CD4-positive, alpha-beta T cell treated with Interleukin-6 at 100 ng/mL for 8 hours (primary cell): ENCODE measurements at regions not wholly inside any gene's neighbourhood (a gene's known extent, or its start where the extent isn't known, plus 50 kb on each side); places are given as distances from the start of the nearest gene placed in this dataset.

Experiments used
- DNase-seq: peaks from one replicate; pipeline ENCODE4 v3.0.0-alpha.2; 2020; ENCODE audit warnings: mixed read lengths, low spot score

DNA sequence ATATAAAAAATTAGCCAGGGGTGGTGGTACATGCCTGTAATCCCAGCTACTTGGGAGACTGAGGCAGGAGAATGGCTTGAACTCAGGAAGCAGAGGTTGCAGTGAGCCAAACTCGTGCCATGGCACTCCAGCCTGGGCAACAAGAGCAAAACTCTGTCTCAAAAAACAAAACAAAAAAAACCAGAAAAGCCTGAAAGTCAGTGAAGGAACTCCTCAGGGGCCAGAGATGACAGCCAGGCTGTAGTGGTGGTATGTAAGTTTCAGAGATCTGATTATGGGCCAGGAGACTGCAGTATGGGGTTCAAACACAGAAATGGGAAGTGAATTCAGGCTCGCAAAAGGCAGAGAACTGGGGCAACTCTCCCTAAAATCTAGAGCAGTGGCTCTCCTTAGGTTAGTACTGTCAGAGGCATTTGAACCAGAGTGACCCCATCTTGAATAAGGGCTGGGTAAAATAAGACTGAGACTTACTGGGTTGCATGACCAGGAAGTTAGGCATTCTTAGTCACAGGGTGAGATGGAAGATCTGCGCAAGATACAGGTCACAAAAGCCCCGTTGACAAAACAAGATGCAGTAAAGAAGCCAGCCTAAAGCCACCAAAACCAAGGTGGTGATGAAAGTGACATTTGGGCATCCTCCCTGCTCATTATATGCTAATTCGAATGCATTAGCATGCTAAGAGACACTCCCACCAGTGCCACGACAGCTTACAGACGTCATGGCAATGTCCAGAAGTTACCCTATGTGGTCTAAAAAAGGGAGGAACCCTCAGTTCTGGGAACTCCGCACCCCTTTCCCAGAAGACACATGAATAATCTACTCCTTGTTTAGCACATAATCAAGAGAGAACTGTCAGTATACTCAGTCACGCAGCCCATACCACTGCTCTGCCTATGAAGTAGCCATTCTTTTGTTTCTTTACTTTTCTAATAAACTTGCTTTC is 120.2 kb upstream of the XYLT1 start:
- DNase-seq = peak; percentile 31

DNA sequence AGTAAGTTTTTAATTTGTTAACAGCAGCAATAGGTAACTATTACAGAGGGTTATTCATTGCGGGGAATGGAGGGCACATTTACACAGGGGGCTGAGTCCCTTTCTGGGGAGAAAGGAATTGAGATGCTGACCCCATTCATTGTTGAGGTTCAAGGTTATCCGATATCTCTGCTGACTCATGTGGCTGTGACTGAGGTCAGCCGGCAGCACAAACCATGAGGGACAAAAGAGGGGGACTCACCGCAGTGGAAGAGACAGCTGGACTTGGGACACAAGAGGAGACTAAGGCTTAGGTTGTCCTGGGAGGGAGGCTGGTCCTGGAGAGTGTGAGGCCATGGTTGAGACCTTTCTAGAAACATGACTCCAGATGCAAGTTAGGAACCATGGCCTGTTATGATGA is 119.1 kb upstream of the XYLT1 start:
- DNase-seq = no peak

DNA sequence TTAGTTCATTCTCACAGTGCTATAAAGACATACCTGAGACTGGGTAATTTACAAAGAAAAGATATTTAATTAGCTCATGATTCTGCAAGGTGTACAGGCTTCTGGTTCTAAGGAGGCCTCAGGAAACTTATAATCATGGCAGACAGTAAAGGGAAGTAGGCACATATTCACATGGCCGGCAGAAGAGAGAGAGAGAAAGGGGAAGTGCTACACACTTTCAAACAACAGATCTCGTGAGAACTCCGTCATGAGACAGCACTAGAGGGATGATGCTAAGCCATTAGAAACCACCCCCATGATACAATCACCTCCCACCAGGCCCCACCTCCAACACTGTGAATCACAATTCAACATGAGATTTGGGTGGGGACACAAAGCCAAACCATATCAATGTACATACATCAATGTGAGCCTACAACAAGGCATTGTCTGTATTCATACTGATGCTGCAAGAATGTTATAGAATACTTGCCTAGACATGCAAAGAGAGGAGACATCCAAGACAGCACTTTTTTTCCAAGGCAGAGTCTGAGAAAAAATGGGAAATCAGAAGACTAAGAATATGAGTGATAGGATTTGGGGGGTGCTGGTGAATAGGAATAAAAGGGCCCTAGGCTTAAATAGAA is 114.8 kb upstream of the XYLT1 start:
- no peak for DNase-seq

DNA sequence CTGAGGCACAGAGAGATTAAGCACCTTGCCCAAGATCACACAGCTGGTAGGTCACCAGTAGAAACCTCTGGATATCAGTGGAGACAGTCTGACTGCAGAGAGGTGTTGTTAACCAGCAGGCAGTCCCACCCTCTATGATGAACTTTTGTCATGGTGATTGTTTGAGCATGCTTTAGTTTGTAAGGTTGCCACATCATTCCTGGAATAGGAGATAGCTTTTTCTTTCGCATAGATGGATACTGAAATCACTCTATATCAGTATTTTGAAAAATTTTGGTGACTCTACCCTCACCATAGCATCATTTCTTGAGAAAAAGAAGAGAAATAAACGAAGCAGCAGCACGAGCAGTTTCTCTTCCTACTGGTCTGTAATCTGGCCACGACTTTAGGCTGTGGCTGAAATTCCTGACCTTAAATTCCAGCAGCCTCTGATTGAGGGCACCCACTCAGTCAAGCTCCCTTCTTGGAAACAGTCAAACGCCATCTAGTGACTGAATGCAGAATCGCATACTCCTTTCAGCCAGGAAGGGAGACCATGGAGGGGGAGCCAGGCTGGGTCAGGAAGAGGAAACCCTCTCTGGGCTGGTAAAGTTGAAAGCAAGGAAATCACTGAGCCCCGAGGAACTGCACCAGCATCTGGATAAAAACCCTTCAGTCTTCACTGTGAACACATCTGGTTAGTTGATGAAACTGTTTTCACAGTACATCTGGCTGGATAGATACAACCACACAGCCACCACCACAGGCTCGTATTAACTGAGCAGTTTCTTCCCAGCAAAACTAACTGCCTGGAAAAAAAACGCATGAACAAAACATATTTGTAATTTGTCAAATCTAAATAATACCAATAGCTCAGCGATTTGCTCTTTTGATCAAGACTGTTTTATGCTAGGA is 108.5 kb upstream of the XYLT1 start:
- peak; percentile 57 for DNase-seq

DNA sequence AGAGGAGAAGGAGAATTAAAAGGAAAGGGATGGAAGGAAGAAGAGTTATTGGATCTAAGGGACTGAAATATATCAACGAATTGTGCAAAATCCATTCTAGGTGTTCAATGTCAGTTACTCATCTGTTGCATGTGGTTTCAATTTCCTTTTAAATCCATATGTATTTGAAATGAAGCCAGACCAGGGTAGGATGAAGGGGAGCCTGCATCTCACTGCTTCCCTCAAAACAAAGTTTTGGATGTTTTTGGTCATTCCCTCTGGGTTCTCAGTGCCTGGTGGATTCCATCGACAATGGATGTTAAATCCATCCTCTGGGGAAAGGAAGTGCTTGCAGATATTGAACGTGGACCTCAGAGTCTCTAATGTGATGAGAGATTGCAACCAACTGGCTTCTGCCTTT is 103.5 kb upstream of the XYLT1 start:
- DNase-seq = no peak

DNA sequence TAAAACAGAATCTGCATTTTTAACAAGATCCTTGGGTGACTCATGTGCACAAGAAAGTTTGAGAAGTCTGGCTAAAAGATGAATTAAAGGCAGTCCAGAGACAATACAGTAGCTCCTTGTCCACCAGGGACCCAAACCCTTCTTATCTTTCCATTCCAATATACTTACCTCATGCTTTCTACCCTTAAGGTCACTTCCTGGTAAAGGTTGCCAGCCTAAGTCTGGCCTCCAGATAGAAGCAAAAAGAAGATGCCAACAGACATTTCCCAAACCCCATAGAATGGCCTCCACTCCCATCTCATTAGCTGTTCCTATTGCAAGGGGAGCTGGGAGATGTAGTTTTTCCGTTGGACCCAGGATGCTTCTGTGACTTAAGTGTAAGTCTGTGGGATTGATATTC is 101.4 kb upstream of the XYLT1 start:
- no peak for DNase-seq

DNA sequence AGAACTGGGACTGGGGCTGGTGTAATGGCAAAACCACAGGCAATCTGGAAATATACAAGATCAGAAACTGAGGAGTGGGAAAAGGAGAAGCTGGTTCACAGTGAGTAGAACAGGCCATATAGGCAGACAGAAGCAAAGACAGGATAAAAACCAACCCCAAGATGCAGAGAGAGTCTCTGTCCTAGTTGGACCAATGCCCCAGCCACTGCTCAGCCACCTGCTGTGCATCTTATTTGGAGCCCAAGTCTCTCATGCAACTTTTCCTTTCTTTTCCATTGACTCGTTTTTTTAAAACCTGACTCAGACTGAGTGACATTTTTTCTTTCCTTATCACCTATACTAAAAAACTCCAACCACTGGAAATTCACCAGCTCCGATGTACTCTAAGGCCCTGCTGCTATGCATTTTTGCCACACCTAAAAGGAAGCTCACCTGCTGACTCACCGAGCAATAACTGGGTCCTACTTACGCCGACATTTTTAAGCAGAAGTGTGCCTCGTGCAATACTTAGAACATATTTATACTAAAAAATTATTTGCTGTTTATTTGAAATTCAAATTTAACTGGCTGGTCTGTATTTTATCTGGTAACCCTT is 100.8 kb upstream of the XYLT1 start:
- no peak for DNase-seq

DNA sequence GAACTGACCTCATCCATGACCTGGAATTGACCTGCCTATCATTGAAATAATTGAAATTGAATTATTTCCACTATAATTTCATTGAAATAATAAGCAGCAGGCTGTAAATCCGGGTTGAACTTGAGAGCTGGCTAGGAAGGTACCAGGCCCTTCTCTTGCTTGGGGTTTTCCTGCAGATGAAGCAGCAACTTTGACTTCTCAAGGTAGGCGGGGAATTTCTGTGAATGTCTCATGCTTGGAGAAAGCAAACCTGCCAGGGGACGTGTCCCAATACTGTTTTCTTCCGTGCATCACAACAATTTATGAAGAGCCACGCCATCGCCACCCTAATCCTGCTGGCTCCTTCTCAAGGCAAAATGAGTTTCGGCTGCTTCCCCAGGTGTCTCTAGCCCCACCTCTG is 97.5 kb upstream of the XYLT1 start:
- DNase-seq = no peak

DNA sequence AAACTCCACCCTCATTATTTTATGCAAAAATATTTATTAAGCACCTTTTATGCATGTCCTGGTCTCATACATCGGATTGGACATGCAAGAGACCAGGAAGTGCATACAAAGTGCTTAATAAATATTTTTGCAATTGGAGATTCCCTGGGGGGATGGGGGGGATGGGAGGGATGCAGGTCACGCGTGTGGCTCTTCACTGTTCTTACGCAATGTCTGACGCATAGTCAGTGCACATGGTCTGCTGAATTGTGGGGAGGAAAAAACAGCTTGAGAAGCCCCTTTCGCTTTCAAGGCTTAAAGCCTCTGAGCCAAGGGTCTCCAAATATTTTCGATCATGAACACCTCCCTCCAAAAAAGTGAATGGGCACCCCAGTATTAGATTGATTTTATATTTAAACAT is 96.7 kb upstream of the XYLT1 start:
- no peak for DNase-seq

DNA sequence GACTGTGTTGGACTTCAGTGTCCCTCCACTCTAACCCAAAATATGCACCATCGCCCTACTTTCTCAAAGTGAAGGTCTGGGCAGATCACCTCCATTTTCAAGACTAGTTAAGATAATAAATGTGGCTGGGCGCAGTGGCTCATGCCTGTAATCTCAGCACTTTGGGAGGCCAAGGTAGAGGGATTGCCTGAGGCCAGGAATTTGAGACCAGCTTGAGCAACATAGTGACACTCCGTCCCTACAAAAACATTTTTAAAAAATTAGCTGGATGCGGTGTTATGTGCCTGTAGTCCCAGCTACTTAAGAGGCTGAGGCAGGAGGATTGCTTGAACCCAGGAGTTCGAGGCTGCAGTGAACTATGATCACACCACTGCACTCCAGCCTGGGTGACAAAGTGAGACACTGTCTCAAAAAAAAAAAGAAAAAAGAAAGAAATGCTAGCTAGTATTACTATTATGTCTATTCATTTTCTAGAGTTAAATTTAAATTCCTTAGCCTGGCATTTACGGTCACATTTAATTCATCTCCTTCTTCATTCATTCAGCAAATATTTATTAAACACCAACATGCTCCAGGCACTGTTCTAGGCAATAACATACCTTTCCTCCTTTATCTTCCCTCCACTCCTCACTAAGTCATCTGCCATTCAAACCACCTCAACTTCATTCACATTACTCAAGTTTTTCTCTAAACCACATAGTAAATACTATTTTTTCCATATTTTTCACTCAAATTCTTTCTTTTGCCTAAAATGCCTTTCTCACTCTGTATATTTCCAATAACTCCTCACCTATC is 96.1 kb upstream of the XYLT1 start:
- DNase-seq = no peak

DNA sequence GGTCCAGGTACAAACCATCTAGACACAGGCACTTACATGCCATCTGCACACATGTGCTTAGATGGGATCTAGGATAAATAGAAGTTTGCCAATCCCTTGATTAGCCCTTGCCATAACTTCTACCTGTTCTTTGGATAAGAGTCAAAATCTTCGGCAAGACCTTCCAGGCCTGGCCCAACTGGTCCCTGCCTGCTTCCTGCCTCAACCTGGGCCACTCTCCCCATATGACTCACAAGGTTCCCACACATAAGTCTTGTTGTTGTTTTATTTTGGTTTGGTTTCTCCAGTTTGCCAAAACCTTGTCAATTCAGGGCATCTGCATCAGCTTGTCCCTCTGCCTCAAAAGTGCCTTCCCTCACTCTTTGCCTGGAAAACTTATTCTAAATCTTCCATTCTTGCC is 95.3 kb upstream of the XYLT1 start:
- no peak for DNase-seq

DNA sequence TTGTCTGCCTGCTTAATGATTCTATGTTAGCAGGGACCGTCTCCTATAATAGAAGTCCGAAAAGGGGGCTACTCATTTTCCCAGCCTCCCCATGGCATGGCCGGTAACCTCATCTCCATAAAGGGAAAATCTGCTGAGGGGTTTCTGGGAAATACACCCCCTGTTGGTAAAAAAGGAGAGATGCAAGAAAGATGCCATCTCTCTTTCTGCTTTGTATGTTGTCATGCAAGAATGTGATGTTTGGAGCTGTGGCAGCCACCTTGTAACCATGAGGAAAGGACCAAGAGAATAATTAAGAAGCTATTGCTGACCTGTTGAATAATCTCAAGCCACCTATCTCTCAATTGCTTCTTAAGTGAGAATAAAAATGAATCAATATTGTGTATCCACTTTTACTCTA is 94.8 kb upstream of the XYLT1 start:
- no peak for DNase-seq

DNA sequence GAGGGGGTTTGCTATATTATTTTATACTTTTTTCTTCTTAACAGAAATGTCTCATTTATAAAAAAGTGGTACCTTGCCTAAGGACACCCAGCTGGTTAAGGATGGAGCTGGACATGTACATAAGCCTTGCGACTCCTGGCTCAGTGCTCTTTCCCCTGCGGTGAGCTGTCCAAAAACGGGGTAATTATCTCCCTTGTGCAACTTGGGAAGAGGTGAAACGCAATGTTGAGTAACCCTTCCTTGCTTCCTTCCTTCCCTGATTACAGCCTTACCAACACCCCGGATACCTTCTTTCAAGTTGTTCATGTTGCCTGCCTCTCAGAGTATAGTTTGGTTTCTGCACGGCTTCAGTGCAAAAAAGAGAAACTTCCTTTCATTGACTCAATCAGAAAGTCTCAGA is 94.1 kb upstream of the XYLT1 start:
- no peak for DNase-seq

DNA sequence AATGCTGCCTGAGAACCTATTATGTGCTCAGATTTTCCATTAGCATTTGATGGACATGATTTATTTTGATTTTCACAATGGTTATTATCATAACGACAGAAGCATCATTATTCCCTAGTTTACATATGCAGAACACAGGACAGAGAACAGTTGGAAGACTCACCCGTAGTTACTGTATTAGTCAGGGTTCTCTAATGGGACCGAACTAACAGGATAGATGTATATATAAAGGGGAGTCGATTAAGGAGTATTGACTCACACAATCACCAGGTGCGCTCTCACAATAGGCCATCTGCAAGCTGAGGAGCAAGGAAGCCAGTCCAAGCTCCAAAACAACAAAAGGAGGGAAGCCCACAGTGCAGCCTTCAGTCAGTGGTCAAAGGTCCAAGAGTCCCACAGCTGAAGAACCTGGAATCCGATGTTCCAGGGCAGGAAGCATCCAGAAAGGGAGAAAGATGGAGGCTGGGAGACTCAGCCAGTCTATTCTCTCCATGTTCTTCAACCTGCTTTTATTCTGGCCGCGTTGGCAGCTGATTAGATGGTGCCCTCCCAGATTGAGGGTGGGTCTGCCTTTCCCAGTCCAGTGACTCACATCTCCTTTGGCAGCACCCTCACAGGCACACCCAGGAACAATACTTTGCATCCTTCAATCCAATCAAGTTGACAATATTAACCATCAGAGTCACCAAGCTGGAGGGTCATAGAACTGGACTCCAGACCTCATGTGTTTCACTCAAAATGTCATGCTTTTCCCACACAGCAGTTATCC is 92.7 kb upstream of the XYLT1 start:
- DNase-seq = no peak

DNA sequence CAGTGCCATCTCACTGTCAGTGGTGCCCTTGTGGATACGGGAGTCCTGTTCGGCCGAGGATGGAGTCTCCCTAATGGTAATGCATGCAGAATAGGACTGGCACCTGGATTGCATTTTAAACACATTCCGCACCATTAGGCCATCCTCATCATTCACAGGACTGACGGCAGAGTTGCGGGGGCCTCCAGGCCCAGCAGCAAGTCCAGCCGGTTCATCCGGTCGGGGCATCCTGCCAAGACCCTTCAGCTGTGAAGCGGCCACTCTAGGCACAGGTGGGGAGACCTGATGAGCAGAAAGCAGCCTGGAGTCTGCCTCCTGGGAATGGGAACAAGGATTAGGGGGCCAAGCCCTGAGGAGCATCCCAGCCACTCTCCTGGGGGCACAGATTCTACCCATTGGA is 90.3 kb upstream of the XYLT1 start:
- no peak for DNase-seq

DNA sequence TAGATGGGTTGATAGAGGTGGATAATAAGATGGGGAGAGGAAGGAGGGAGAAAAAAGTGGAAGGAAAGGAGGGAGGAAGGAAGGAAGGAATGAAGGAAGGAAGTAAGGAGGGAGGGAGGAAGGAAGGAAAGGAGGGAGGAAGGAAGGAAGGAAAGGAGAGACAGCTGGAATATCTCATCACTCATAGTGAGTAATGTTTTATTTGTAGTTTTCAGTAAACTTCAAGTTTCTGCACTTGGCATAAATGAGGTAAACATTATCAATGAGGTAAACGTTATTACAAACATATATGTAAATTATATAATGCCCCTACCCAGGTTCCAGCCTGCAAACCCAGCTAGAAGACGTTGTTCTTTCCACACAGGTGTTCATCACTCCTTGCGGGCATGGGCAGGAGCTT is 89.8 kb upstream of the XYLT1 start:
- DNase-seq = no peak

DNA sequence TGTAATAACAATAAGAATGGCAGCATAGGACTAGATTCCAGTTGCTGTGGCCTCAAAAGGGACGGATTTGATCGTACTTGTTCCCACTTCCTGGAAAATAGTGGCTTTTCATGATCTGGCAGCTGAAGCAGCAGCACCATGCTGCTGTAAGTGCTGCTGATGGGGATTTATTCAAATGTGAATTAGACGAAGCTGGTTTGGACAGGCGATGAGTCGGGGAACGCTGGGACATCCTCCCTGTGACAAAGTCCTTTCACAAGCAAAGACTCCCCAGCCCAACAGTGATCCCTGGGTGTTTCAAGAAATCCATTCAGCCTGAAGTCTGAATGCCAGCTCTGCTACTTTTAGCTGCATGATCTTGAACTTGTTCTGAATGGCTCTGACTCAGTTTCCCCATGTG is 88.6 kb upstream of the XYLT1 start:
- DNase-seq = no peak

DNA sequence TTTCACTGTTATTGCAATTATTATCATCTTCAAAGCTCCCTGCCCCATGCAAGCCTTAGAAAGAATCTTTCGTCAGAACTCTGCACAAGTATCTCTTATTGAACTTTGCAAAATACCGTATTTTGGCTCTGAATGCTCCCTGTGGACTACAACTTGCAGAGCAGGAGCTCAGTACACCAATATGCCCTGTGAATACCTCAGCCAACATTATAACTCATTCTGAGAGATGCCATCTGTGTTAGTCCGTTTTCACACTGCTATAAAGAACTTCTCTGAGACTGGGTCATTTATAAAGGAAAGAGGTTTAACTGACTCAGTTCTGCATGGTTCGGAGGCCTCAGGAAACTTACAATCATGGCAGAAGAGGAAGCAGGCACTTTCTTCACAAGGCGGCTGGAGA is 87.2 kb upstream of the XYLT1 start:
- no peak for DNase-seq

DNA sequence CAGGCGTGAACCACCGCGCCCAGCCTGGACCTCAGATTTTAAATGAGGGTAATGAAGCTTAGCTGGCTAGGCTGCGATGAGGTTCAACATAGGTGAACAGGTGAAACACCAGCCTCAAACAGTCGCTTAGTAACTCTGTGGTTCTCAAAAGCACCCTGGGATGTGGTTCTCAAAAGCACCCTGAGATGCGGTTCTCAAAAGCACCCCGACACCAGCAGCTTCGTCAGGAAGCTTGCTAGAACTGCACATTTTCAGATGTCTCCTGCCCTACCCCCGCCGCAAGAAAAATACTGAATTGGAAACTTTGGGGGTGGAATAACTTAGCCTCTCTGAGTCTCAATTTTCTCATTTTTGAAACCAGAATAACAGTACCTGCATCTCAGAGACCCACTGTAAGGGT is 86.7 kb upstream of the XYLT1 start:
- DNase-seq = no peak

DNA sequence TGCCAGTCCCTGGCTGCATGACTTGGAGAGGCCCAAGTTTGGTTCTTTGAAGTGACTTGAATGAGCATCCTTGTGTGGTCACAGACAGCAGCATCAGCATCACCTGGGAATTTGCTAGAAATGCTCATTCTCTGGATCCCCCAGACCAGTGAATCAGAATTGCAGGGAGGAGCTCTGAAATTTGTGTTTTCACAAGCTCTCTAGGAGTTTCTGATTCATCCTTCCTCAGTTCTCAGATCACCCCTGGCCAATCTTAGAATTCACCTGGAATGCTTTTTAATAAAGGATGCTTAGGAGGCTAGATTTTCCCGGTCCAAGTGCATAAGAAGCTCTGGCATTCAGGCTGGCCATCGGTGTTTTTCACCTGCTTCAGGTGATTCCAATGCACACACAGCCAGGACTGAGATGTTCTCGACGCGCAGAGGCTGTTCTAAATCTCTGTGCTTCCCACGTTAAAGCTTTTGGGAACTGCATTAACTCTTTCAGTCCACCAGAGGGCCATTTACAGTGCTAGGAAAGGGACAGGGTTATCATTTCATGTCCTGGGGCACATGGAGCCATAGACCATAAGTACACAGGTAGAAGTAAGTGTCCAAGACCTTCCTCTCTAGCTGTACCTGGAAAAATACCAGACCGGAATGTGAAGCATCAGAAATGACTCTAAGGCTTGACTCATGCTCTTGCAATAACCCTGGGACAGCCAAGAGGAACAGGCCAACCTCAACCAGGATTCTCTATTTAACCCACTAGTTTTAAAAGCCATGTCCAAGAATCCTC is 85.7 kb upstream of the XYLT1 start:
- DNase-seq = no peak
